Stimulated activated CD4-positive, alpha-beta T cell treated with anti-CD3 and anti-CD28 coated beads, Interleukin-12 subunit alpha, Interleukin-12 subunit beta, amount 100 ng/mL, for 24 hours (primary cell): ENCODE measurements at regions not wholly inside any gene's neighbourhood (a gene's known extent, or its start where the extent isn't known, plus 50 kb on each side); places are given as distances from the start of the nearest gene placed in this dataset.
A peak's percentile ranks its signal among the peaks of the same experiment; 100 is the strongest.
"Not testable (repeated sequence)": the region's sequence is repeated elsewhere in the genome, so short reads cannot be mapped to it uniquely, and the experiment has no call there.

Experiments
- DNase-seq, 2 experiments: peaks; one replicate each; pipeline ENCODE4 v3.0.0-alpha.2; 2020; ENCODE audit warnings: low read depth in 2 of 2

DNA sequence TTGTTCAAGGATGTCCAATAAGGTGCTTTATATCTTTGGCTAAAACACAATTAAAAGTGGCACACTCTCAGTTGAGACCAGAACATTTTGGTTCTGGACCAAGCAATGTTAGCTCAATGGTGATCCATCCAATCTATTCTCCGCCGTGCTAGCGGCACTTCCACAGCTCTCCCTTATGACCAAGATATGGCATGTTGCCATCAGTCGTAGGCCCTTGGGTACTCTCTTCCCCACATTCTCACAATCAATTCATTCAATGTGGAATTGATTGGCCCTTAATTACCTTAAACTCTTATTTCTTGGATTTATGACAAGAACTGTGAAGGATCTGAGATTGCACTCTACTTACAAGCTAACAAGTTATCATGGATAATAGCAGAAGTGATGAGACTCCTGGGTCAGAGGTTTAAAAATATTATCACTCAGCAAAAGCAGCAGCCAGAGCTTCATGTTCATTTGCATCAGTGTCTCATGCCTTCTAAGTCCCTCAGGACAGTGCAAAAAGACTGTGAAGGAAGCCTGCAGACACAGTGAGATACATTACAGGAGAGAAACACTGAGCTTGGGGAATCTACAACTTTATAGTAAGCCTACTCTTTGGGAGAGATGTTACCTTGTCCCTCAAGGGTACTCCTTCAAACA is 80.0 kb upstream of the ARG1 start:
- no peak for DNase-seq

DNA sequence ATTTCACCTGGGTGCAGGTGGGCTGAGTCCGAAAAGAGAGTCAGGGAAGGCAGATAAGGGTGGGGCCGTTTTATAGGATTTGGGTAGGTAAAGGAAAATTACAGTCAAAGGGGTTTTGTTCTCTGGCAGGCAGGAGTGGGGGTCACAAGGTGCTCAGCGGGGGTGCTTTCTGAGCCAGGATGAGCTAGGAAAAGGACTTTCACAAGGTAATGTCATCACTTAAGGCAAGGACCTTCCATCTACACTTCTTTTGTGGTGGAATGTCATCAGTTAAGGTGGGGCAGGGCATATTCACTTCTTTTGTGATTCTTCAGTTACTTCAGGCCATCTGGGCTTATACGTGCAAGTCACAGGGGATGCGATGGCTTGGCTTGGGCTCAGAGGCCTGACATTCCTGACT is 68.6 kb upstream of the ARG1 start:
- DNase-seq, result not testable (repeated sequence)

DNA sequence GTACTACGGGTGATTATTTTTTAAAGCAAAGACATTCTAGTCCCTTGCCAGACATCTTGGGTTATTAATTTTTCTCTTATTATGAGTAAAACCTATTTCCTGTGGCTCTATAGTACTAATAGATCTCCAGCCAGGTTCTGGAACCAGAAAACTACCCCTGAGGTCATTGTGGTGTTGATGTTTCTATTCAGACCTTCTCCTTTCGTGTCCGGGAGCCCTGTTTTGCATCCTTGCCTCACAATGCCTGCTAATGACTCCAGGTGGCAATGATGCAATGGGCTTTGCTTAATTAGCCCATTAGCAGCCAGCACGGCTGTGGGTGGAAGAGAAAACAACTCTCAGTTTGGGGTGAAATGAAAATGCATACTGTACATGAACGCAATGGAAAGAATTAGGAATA is 62.9 kb upstream of the ARG1 start:
- no peak for DNase-seq

DNA sequence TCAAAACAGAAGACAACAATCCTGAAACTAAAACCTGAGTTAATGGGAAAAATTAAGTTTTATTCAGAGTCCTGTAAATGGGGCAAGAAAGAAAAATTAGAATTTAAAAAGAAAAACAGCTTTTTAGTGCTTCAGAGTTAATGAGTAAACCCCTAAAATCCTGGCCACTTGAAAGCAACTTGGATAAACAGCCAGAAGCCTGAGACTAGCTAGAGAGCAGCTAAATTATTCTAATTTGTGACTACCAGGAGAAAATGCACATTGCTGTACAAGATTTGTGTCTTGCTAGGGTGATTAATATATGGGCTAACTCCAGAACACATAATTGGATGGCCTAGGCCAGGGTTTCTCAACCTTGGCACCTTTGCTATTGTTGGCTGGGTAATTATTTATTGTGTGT is 62.4 kb upstream of the ARG1 start:
- no peak for DNase-seq

DNA sequence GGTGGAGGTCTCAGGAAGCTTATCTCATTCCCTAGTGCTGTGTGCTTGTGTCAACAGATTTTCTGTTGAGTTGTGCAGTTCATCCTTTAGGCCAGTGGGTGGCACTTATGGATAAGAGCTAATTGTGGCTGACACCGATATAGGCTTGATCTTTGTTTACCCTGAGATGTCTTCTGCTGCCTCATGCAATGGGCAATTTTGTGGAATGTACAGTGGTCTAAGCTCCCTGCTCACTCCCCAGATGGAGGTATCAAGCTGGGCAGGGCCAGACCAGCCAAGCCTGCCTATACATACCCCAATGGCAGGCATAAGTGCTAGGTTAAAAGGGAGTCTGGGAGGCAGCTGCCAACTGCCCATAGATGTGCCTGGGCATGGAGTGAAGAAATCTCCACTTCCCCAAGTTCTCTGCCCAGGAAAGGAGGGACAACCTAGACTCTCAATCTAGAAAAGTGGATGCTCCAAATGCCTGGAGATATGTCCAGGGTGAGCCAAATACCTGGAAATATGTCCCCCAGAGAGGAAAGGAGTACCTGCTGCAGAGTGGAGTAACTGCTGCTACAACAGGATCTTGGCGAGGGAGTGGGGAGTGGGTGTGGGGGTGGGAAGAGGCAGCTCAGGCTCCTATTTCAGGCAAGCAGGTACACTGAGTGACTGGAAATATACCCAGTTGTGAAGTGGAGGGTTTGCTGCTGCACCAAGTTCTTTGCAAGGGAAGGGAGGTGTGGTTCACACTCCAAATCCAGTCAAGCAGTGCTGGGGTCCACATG is 53.2 kb upstream of the ARG1 start:
- DNase-seq, result peak in 1 of 2 experiments; percentile 37
